KMS-11 (cell line): ENCODE measurements at regions not wholly inside any gene's neighbourhood (a gene's known extent, or its start where the extent isn't known, plus 50 kb on each side); places are given as distances from the start of the nearest gene placed in this dataset.

Experiments used
- H2AFZ ChIP-seq: fragments of 200-600 bp; sonication (generic); 2 replicates; pipeline ENCODE4 v1.6.1; 2016; ENCODE audit warnings: antibody characterized with exemption, mixed run types, low read depth
- H3K27ac ChIP-seq: fragments of 200-600 bp; sonication (generic); 2 replicates; pipeline ENCODE4 v1.6.1; 2016; ENCODE audit warnings: mild to moderate bottlenecking, mixed run types
- H3K27me3 ChIP-seq: fragments of 200-600 bp; sonication (generic); 2 replicates; pipeline ENCODE4 v1.6.1; 2017; ENCODE audit warnings: mild to moderate bottlenecking, low read depth, mixed run types, moderate library complexity; ENCODE audit not compliant: insufficient read depth
- H3K36me3 ChIP-seq: fragments of 200-600 bp; sonication (generic); 2 replicates; pipeline ENCODE4 v1.6.1; 2017; ENCODE audit warnings: mild to moderate bottlenecking, mixed run types; ENCODE audit not compliant: insufficient read depth
- H3K4me1 ChIP-seq: fragments of 200-600 bp; sonication (generic); 2 replicates; pipeline ENCODE4 v1.6.1; 2016; ENCODE audit warnings: mild to moderate bottlenecking, low read depth, mixed run types; ENCODE audit not compliant: poor library complexity, severe bottlenecking
- H3K4me2 ChIP-seq: fragments of 200-600 bp; sonication (generic); 2 replicates; pipeline ENCODE4 v1.7.0; 2016; ENCODE audit warnings: mild to moderate bottlenecking, mixed run types
- H3K4me3 ChIP-seq: fragments of 200-600 bp; sonication (generic); IDR thresholded peaks from 2 replicates; pipeline ENCODE4 v1.6.1; 2017; ENCODE audit warnings: low read depth, low read length, mixed read lengths; ENCODE audit not compliant: insufficient read depth
- H3K79me2 ChIP-seq: fragments of 200-600 bp; sonication (generic); 2 replicates; pipeline ENCODE4 v1.6.1; 2016; ENCODE audit warnings: low read depth, mixed run types; ENCODE audit not compliant: insufficient read depth
- H3K9ac ChIP-seq: fragments of 200-600 bp; sonication (generic); 2 replicates; pipeline ENCODE4 v1.6.1; 2016; ENCODE audit warnings: mild to moderate bottlenecking, mixed run types
- H4K20me1 ChIP-seq: fragments of 200-600 bp; sonication (generic); 2 replicates; pipeline ENCODE4 v1.6.1; 2016; ENCODE audit warnings: mild to moderate bottlenecking, mixed run types; ENCODE audit not compliant: insufficient read depth
- CTCF ChIP-seq: fragments of 200-600 bp; sonication (generic); conservative IDR thresholded peaks from 2 replicates; pipeline ENCODE4 v1.6.1; 2017; ENCODE audit warnings: low read depth, mild to moderate bottlenecking, antibody characterized with exemption, low read length, moderate library complexity, mixed read lengths

GRCh38 chr12:73361156-73361863, 1089.1 kb downstream of the TRHDE start:
- Histone ChIP-seq H3K4me3 (no peak overlapping the region), H3K27ac (no peak overlapping the region), H3K36me3 (no peaks in the 10 kb centered on the region), H3K4me2 (no peak overlapping the region), H3K4me1 (no peaks in the 10 kb centered on the region), H3K79me2 (no peaks in the 10 kb centered on the region), H3K27me3 (no peaks in the 10 kb centered on the region), H3K9ac (no peak overlapping the region), H2AFZ (no peak overlapping the region), H4K20me1 (no peaks in the 10 kb centered on the region)
- no peak for TF ChIP-seq CTCF

- TF ChIP-seq CTCF, result no peak
- Histone ChIP-seq H3K4me1 (no peaks in the 10 kb centered on the region), H3K9ac (no peak overlapping the region), H2AFZ (no peak overlapping the region), H3K4me2 (no peak overlapping the region), H3K27ac (no peak overlapping the region), H4K20me1 (no peaks in the 10 kb centered on the region), H3K27me3 (no peaks in the 10 kb centered on the region), H3K79me2 (no peaks in the 10 kb centered on the region), H3K4me3 (no peak overlapping the region), H3K36me3 (no peaks in the 10 kb centered on the region)
Observed at GRCh38 chr12:73361864-73362230, 1089.7 kb downstream of the TRHDE start.

GRCh38 chr12:73362666-73363065, 1090.5 kb downstream of the TRHDE start:
- Histone ChIP-seq H3K9ac (no peak overlapping the region), H3K36me3 (no peaks in the 10 kb centered on the region), H3K4me1 (no peaks in the 10 kb centered on the region), H4K20me1 (no peaks in the 10 kb centered on the region), H2AFZ (no peak overlapping the region), H3K27me3 (no peaks in the 10 kb centered on the region), H3K4me2 (no peak overlapping the region), H3K27ac (no peak overlapping the region), H3K4me3 (no peak overlapping the region), H3K79me2 (no peaks in the 10 kb centered on the region)
- TF ChIP-seq CTCF, result no peak

- Histone ChIP-seq H3K79me2 (no peaks in the 10 kb centered on the region), H3K9ac (no peak overlapping the region), H3K27me3 (no peaks in the 10 kb centered on the region), H3K36me3 (no peaks in the 10 kb centered on the region), H2AFZ (no peak overlapping the region), H4K20me1 (no peaks in the 10 kb centered on the region), H3K4me2 (no peak overlapping the region), H3K4me3 (no peak overlapping the region), H3K27ac (no peak overlapping the region), H3K4me1 (no peaks in the 10 kb centered on the region)
- TF ChIP-seq CTCF, result no peak
Observed at GRCh38 chr12:73372856-73373255, 1100.7 kb downstream of the TRHDE start.
